Stimulated activated CD4-positive, alpha-beta T cell treated with anti-CD3 and anti-CD28 coated beads, Interleukin-15, amount 100 ng/mL, for 48 hours (primary cell): ENCODE measurements at regions not wholly inside any gene's neighbourhood (a gene's known extent, or its start where the extent isn't known, plus 50 kb on each side); places are given as distances from the start of the nearest gene placed in this dataset.

Experiments
- DNase-seq, 2 donors: peaks; one replicate each; pipeline ENCODE4 v3.0.0-alpha.2; 2020; ENCODE audit warnings: low read depth in 2 of 2

DNA sequence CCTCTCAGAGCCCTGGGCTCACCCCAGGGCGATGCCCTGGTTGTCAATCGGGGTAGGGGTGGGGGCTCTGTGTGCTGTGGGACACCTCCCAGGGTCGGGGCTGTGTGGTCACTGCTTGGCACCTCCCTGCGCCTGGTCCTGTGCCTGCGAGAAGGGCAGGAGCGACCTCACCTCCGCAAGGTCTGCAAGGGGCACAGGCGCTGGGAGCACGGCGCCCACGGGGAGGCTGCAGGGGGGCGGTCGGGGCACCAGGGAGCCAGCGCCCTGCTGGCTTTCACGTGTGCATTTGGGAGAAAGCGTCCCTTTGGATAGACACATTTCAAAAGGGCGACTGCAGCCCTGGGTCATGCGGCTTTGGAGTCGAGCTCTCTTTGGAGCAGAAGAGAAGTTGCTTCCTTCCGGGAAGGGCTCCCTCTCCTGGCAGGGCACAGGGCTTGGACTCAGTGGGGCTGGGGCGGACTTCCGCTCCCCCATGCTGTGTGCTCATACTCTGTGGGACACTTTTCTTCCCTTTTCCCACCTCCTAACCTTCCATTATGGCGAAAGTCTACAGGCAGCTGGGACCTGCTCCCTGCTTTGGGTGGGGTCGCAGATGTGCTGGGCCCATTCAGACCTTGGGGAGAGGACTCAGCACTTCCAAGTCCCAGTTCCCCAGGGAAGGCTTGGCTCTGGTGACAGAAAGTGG, 52.9 kb upstream of the SLC28A3 start:
- no peak for DNase-seq

DNA sequence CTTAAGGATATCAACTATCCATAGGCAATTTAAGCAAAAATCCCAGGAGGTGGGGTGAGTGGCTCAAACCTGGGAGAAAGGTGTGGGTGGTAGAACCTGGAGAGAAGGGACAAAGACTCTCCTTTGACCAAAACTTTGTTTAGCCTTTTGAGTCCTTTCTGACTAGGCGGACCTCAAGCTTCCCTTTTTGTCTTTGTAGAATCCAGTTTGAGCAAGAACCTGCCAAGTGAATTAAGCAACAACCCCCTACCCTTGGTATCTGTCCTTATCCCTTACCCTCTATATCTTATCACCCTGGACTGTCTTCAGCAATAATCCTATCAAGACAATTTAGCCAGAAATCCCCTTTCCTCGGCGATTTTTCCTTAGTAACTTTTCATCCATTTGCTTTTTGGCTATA, 53.5 kb upstream of the SLC28A3 start:
- DNase-seq, result no peak

- DNase-seq, result peak; percentile 30 to 49
Observed at GRCh38 chr9:84397151-84397728, 56.7 kb upstream of the SLC28A3 start.

DNA sequence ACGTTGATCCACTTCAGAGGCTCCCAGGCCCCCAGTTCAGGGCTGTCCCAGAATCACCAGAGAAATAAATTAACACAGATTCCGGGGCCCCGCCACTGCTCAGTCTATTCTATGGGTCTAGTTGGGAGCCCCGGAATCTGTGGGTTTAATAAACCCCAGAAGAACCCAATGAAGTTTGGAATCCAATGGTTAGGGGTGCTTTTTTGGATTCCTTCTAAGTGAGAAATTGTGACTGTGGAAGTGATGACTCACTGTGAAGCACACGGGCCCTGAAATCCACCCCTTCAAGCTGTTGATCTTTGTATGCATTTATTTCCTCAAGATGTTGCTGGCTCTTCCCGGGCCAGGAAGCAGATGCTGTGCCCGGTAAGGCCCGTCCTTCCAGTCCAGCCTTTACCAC, 57.3 kb upstream of the SLC28A3 start:
- no peak for DNase-seq

- no peak for DNase-seq
Observed at GRCh38 chr9:84402517-84402916, 62.0 kb upstream of the SLC28A3 start.

DNA sequence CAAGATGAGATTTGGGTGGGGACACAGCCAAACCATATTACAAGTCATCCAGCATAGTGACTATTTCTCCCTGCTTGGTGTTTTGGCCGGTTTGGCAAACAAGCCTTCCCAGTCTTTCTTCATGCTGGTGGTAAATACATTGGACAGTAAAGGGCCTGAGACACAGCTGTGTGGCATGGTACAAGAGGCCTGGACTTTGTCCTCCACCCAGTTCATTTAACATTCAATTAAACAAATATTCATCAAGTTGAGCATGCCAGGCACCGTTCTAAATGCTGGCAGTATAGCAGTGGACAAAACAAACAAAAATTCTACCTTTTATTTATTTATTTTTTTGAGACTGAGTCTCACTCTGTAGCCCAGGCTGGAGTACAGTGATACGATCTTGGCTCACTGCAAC, 62.7 kb upstream of the SLC28A3 start:
- DNase-seq, result no peak

DNA sequence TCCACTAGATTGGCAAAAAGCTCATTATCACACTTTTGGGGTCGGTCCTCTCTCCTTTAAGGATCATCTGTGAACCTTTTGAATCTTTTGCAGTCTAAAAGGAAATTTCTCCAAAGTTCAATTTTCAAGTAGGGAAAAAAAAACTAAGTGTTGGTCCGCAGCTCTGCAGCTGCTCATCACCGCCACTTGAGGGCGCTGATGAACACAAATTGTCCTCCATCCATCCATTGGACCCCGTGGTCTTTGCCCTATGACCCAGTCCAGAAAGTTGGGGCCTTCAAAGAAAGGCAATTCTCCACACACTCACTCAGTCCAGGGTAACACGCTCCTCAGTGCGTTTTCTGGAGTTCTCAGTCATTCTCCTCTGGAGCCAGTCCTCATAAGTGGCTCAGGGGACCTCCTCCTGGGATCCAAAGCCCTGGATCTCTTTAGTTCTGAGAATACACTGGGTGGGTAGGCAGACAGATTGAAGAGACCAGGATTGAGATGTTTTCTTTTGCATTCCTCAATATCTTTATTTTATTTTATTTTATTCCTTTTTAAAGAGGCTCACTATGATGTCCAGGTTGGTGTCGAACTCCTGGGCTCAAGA, 63.6 kb upstream of the SLC28A3 start:
- DNase-seq, result peak in 1 of 2 donors; percentile 6

GRCh38 chr9:84405667-84406066, 65.1 kb upstream of the SLC28A3 start:
- DNase-seq, result no peak

GRCh38 chr9:84408416-84408815, 67.9 kb upstream of the SLC28A3 start:
- DNase-seq, result no peak

- no peak for DNase-seq
Observed at GRCh38 chr9:84411683-84412267, 71.2 kb upstream of the SLC28A3 start.

DNA sequence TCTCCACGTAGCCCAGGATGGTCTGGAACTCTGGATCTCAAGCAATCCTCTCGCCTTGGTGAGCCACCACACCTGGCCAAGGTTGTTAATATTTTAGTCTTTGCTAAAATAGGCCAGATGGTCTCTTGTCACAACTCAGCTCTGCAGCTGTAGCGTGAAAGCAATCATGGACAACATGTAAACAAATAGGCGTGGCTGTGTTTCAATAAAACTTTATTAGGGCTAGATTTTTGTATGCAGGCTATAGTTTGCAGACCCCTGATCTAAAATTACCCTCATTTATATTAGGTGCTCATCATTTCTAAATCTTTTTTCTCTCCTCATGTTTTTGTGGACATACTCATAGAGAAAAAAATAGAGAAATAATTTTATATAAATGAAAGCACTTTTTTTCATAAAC, 72.1 kb upstream of the SLC28A3 start:
- no peak for DNase-seq

DNA sequence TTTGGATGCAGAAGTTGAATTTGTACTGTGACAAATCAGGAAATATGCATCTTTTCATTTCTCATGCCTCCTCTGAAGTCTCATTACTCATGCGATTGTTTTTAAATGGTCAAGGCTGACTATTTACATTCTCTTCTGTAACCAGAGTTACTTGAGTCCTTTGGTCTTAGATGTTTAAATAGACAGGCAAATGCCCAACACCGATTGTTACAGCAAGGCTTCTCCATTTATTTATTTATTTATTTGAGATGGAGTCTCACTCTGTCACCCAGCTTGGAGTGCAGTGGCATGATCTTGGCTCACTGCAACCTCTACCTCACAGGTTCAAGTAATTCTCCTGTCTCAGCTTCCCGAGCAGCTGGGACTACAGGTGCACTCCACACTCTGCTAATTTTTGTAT, 72.7 kb upstream of the SLC28A3 start:
- DNase-seq, result no peak

DNA sequence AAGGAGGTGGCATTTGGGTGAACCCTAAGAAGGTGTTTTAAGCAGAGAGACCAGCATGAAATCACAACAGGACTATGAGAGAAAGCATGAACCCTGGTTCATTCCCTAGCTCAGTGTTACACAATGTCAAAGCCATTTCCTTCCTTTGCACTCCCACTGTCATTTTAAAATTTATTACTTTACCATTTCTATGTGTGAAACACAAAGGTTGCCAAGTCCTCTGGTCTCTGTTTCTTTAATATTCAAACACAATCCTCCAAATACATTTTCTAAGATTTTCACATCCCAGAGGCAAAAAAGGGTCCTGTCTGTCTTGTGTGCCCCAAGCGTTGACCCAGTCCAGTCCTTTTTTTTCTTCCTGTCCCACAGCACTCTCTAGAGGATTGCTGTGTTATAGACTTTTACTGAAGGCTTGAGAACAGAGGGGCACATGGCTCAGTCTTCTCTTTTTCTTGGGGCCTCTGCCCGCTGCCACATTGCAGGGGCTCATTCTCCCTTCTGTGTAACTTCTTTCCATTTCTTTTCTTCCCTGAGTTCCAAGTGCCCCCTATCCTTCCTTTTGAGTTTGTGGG, 78.6 kb upstream of the SLC28A3 start:
- no peak for DNase-seq

DNA sequence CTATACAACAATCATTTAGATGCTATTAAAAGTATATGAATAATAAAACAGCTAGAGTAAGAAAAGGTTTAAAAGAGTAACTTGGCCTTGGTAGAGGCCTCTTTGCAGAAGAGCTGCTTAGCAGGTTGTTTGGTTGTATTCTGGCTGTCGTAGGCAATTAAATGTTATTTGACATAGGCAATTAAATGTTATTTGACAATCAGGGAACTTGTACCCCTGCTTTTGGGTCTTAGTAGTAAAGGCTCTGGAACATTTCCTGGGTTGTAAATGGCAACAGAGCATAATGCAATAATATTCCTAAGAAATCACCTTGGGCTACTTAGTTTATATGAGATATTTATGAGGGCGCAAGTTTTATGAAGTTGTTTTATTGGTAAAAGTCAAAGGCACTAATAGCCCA, 84.4 kb upstream of the SLC28A3 start:
- no peak for DNase-seq

GRCh38 chr9:84432746-84433145, 92.2 kb upstream of the SLC28A3 start:
- DNase-seq, result no peak

- no peak for DNase-seq
Observed at GRCh38 chr9:84435902-84436301, 95.3 kb upstream of the SLC28A3 start.

GRCh38 chr9:84436386-84437109, 96.0 kb upstream of the SLC28A3 start:
- DNase-seq, result no peak

- DNase-seq, result no peak
Observed at GRCh38 chr9:84438391-84438790, 97.8 kb upstream of the SLC28A3 start.

DNA sequence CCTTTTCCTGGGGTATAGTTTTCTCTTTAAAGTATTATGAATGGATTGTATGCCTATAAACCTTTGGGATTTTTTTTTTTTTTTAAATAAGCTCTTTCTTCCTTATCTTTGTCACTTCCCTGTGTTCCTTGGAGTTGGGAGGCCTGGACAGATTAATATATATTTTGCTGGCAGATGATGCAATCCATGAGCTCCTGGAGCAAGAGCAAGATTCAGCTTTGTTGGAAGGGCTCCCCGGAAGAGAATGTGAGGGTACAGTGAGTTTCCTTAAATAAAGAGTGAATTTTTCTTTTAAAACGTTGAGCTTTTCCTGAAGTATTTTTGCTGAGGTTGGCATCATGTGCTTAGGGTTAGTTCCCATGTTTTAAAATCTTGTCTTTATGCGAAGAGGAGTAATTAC, 98.7 kb upstream of the SLC28A3 start:
- DNase-seq, result no peak

- no peak for DNase-seq
Observed at GRCh38 chr9:84442712-84443111, 102.2 kb upstream of the SLC28A3 start.

GRCh38 chr9:84445737-84446136, 105.2 kb upstream of the SLC28A3 start:
- DNase-seq, result no peak

GRCh38 chr9:84447305-84447704, 106.7 kb upstream of the SLC28A3 start:
- no peak for DNase-seq
